GM21619 (cell line): ENCODE measurements at regions not wholly inside any gene's neighbourhood (a gene's known extent, or its start where the extent isn't known, plus 50 kb on each side); places are given as distances from the start of the nearest gene placed in this dataset.
"Not testable (repeated sequence)": the region's sequence is repeated elsewhere in the genome, so short reads cannot be mapped to it uniquely, and the experiment has no call there.

Experiments used
- ATAC-seq: cut with Tn5 transposase; IDR thresholded peaks from one replicate; pipeline ENCODE4 v1.9.1; 2021; ENCODE audit not compliant: unreplicated experiment

GRCh38 chr13:27327633-27328032 lies 57.0 kb downstream of the RASL11A start:
- ATAC-seq: no peak

DNA sequence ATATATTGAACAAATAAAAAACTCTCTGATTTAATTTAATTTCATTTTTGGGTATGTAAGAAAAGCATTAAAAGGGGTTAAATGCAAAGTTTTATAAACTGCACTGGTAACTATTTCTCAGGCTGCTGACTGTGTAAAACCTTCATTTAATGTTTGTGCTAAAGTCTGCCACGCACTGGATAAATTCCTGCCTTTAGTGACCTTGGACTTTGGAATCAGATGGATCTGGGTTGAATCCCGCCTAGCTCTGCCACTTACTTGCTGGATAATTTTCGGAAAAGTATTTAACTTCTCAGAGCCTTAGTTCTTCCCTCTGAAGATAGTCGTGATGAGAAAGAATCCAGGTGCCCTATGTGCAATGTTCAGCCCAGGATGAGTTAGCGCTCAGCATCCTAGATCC lies 58.6 kb downstream of the RASL11A start:
- ATAC-seq: no peak

DNA sequence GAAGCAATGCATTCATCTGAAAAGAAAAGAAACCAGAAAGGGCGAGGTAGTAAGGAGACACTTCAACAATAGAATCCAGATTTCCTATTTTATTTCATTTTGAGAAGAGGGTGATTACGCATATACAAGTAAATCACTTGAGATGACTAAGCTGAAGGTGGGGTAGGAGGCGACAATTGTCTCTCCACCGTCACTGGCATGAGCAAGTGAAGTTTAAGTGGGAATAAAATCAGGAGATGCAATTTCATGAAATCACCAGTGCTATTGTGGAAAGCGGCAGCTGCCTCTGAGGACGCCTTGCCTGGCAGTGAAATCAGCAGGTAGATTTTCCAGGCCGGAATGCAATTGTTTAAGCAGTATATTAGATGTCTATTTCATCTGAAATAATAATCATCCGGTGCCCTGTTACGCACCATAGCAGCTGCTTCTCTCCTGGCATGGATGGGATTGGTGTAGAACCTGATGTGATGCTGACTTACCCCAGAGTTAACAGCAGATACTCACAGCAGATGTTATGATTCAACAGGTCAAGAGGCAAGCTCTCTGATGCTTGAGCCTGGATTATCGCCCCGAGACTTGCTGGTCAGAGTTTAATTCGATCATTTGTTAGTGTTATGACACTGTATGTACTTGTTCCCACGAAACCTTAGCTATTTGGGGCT lies 64.3 kb downstream of the RASL11A start:
- ATAC-seq: no peak

GRCh38 chr13:27336014-27336673 lies 65.5 kb downstream of the RASL11A start:
- ATAC-seq: no peak

- ATAC-seq: no peak
Observed at GRCh38 chr13:27338207-27338606, 67.6 kb downstream of the RASL11A start.

DNA sequence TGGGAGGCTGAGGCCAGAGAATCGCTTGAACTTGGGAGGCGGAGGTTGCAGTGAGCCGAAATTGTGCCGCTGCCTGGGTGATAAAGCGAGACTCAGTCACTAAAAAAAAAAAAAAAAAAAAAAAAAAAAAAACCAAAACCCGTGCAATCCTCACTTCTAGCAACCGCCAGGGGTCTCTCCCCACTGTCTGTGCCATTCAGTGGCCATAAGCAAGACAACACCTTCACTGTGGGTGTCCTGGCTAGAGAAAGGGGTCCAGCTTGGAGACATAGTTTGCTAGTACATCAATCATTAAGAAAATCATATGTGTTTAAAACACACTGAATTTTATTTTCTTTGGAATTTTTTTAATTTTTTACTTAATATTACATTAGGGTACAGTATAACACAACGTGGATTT lies 68.2 kb downstream of the RASL11A start:
- ATAC-seq: no peak

GRCh38 chr13:27339299-27339698 lies 68.7 kb downstream of the RASL11A start:
- peak; percentile 65 for ATAC-seq

GRCh38 chr13:27341616-27342015 lies 71.0 kb downstream of the RASL11A start:
- no peak for ATAC-seq

- no peak for ATAC-seq
Observed at GRCh38 chr13:27347211-27347772, 76.7 kb downstream of the RASL11A start.

DNA sequence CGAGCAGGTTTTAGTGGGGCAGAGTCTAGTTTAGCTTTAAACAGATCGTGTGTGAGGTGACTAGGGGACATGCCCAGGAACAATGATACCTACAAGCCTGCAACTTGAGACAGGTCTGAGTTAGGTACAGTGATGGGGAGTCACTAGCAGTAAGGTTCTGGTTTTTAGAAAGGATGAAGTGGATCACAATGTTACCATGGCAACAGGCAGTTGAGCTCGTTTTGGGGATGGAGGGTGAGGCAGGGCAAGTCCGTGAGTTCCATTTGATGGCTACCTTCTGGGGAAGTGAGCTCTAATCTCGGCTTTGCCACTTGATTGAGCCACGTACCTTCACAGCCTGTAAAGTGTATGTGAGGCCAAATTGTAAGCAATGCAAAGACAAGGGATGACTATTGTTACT lies 76.0 kb upstream of the GTF3A start:
- no peak for ATAC-seq

- ATAC-seq: no peak
Observed at GRCh38 chr13:27349458-27349857, 75.0 kb upstream of the GTF3A start.

- not testable (repeated sequence) for ATAC-seq
Observed at GRCh38 chr13:27350825-27351224, 73.6 kb upstream of the GTF3A start.

DNA sequence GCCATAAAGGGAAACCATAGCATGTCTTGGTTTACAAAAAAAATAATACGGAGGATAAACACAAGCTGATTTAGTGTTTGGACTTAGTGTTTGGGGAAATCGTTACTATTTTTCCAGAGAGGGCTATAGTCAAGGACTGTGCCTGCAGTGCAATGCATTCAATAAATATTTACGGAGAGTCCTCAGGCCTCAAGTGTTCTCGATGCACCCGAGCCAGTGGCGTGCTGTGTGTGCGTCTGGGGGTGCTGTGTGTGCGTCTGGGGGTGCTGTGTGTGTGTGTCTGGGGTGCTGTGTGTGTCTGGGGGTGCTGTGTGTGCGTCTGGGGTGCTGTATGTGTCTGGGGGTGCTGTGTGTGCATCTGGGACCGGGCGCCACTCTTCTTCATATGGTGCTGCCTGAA lies 71.7 kb upstream of the GTF3A start:
- ATAC-seq: no peak

DNA sequence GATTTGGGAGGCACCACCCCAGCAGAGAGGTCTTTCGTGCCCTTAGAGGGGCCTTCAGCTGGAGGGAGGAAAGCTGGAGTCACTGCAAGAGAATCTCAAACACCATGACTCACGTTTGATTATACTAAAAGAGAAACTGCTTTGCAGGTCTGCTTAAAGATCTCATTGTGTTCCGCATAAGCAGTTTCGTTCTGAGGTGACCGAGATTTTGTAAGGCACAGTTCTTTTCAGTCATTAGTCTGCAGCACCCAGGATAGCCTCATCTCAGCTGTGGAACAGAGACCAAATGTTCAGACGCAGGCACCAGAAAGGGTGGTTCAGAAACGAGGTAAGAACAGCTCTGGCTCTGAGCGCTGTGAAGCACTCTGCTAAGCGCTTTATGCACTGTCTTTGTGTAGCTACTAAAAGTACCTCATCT lies 71.2 kb upstream of the GTF3A start:
- ATAC-seq: peak; percentile 98

GRCh38 chr13:27353708-27354107 lies 70.7 kb upstream of the GTF3A start:
- no peak for ATAC-seq

DNA sequence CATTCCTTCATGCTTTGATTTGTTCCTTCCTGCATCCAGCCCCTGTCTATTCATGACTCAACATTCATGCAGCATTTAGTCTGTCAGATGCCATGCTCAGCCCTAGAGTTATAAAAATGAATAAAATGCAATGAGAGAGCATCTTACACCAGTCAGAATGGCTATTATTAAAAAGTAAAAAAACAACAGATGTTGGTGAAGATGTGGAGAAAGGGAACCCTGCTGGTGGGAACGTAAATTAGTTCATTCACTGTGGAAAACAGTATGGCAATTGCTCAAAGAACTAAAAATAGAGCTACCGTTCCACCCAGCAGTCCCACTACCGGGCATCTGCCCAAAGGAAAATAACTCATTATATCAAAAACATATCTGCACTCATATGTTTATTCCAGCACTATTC lies 70.0 kb upstream of the GTF3A start:
- no peak for ATAC-seq

DNA sequence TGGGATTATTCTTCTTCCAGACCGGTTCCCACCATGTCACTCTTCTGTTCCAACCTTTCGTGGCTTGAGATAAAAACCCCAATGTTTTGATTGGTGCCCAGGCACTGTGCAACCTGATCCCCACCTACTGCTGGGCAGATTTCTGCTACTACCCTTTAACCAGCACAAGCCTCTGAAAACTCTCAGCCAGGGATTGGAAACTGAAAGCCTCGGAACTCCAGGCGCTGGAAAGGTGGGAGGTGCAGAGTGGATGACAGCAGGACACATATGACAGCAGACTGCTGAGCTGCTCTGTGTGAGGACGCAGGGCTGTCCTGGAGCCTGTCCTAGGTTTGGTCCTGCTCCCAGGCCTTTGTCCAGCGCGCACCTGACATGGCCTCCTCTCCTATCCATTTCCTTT lies 68.5 kb upstream of the GTF3A start:
- ATAC-seq: no peak

GRCh38 chr13:27358420-27358819 lies 66.0 kb upstream of the GTF3A start:
- ATAC-seq: no peak

DNA sequence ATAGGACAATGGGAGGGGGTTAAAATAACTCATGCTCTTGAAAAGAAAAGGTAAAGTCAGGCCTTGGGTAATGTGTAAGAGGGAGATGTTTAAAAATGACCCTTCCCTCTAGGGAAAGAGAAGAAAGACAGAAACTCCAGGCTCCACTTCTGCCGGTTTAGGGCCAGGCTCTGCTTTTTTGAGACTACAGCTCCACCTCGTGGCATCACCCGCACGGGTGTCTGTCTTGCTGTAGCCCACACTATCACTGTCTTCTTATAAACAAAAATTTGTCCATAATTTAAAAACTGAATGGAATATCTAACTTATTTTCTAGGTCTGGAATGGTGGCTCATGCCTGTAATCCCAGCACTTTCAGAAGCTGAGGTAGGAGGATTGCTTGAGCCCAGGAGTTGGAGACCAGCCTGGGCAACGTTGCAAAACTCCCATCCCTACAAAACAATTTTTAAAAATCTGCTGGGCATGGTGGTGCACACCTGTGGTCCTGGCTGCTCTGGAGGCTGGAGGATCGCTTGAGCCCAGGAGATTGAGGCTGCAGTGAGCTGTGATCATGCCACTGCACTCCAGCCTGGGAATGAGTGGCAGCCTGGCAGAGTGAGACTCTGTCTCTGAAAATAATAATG lies 65.1 kb upstream of the GTF3A start:
- no peak for ATAC-seq

DNA sequence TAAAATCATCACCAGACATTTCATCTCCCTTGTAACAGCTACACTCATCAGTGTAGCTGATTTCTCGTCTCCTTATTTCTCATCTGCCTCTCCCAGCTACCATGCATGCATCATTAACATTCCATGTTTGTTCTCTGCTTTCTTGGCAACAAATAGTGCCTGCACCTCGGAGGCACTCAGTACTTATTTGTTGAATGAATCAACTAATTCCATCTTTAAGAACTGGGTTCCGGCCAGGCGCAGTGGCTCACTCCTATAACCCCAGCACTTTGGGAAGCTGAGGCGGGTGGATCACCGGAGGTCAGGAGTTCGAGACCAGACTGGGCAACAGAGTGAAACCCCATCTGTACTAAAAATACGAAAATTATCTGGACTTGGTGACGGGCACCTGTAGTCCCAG lies 63.9 kb upstream of the GTF3A start:
- no peak for ATAC-seq

DNA sequence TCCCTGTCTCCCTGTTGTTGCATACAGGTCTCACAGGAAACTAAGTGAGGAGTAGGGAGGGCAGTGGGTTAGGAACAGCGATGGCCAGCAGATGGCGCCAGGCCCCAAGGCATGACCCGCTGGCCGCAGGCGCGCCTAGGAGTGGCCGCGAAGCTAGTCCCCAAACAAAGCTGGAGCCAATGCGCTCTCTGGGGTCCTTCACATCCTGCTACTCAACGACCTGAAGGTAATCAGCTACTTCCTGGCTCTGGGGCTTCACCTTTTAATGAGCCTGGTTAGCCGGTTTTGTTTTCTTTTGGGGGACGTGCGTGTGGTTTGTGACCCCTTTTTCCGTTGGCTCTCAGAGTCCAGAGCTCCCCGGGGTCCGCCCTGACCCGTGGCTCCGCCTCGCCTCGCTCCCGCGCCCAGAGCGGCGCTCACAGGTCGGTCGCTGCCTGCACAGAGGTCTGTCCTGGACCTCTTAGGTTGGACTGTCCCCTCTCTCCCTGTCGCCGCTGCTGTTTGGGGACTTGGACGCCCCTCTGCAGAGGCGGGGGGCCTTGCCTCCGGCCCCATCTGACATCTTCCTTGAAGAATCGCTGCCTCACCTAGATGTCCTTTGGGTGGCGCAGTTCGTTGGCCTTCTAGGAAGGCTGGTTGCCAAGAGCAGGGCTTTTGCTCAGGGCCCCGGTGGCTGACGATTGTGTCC lies 62.2 kb upstream of the GTF3A start:
- peak; percentile 80 for ATAC-seq

GRCh38 chr13:27363637-27364036 lies 60.8 kb upstream of the GTF3A start:
- ATAC-seq: not testable (repeated sequence)
